HG02642 (cell line): ENCODE measurements at regions not wholly inside any gene's neighbourhood (a gene's known extent, or its start where the extent isn't known, plus 50 kb on each side); places are given as distances from the start of the nearest gene placed in this dataset.
"Not testable (repeated sequence)": the region's sequence is repeated elsewhere in the genome, so short reads cannot be mapped to it uniquely, and the experiment has no call there.

Source experiments
- ATAC-seq: cut with Tn5 transposase; IDR thresholded peaks from one replicate; pipeline ENCODE4 v1.9.1; 2021; ENCODE audit warnings: mild to moderate bottlenecking; ENCODE audit not compliant: unreplicated experiment, poor library complexity

DNA sequence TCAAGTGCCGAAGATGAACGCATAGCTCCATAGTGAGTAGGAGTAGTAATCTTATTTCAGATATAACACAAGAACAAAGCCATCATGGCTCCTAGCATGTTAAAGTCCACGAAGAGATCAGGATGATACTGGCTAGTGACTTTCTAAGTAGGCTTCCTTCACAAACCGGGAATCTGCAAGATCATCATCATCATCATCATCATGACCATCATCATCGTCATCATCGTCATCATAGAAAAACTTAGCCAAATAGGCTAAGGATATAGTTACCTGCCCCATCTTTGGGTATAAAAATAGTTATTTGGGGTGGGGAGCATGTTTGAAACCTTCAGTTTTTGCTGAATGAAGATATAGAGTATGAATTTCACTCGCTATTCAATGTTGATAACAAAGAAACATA lies 57.9 kb downstream of the PYDC2 start:
- ATAC-seq, result no peak

DNA sequence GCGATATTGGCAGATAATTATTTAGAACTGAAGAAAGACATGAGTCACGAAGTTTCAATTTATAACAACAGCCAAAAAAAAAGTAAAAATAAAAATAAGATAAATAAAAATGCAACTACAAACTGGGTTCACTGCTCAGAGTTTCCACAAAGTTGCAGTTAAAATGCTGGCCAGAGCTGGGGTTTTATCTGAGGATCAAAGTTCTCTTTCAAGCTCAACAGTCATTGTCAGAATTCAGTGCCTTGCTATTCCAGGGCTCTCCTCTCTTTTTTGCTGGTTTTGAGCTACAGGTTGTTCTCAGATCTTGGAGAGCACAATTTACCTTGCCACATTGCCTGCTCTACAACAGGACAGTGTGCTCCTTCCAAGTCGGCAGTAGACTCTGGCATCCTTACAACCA lies 60.1 kb downstream of the PYDC2 start:
- no peak for ATAC-seq

DNA sequence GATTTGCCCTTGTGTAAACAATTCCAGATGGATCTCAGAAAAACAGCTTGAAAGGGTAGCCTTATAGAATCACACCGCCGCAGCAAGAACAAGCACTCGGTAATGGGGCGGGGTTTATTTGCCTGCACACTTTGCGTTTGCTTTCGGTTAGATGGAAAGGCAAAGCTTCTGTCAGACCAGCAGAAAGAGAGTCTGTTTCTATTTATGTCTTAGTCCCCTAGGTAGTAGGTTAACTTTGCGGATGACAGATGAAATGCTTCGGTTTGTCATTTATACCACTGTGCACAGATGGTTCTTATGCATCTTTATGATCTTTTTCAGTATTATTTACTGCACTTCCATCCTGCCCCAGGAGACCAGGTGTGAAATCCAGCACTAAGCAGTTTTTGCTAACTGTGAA lies 62.2 kb downstream of the PYDC2 start:
- no peak for ATAC-seq

DNA sequence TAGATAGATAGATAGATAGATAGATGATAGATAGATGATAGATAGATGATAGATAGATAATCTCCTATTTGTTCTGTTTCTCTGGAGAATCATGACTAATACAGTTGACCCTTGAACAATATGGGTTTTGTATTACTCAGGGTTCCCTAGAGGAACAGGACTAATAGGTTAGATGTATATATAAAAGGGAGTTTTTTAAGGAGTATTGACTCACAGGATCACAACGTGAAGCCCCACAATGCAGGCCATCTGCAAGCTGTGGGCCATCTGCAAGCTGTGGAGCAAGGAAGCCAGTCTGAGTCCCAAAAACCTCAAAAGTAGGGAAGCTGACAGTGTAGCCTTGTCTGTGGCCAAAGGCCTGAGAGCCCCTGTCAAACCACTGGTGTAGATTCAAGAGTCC lies 67.6 kb downstream of the PYDC2 start:
- ATAC-seq, result no peak

DNA sequence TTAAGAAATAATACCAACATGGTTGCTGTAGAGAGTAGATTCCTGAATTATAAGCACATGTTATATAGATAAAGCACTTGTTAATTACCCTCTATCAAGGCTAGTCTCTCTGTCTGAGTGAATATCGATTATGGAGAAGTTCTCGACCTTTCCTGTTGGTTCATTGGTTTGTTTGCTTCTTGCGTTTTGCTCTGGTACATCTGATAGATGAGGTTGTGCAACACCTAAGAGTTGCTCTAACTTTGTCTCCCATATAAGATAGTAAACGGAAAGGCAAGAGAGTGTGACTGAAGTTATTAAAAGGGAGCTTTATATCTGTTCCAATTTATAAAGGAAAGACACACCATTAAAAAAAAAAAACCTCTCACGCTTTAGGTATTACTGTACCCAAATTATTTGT lies 69.0 kb downstream of the PYDC2 start:
- no peak for ATAC-seq

DNA sequence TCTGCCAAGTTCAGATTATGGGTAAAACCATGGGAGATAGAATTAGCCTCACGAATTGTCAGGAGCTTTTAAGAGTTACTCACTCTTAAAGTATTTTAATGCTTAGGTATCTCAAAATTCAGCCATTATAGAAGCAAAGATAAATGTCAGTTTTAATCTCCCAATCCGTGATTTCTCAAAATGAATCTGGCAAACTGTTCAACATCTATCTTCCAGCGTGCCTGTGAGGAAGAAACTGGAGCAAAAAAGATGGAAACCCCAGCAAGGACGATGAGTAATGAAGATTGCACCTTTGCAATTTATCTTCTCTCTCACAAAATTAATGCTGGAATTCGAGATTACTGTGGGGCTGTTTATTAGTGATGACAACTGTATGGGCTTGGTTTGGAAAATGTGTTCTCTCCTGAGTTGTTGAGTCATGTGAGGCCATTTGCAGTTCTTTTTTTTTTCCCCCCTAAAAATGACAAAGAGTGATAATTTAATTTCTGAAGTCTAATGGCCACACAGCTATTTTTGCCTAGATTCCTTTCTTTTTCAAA lies 70.5 kb downstream of the PYDC2 start:
- ATAC-seq, result no peak

DNA sequence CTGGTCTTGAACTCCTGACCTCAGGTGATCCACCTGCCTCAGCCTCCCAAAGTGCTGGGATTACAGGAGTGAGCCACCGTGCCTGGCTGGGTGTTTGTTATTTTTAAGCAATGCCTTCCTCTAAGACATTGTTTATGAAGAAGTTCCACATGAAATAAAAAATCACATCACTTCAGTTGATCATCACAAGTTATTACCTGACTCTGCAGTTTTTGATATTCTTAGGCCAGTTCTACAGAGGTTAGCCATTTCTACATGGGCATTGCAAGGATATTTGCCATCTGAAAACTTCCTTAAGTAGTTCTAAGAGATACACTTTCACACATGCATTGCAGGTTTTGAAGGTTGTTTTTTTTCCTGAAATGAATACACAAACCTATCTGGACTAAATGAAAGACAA lies 82.1 kb downstream of the PYDC2 start:
- no peak for ATAC-seq

DNA sequence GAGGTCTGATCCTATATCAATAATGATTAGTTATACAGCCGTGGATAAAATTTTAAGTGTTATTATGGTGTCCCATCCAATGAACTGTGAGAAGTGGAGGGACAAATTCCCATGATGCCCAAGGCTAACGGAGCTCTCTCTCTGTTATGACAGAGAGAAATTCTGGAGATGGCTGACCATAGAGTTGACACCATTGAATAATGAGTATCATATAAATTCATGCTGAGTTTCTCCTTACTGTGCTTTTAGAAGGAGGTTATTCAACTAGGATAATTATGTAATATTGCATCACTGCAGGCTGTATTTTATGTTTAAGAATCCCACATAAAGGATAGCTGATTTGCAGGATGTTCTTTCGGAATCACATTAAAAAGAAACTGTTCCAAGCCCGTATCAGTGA lies 82.9 kb downstream of the PYDC2 start:
- no peak for ATAC-seq

DNA sequence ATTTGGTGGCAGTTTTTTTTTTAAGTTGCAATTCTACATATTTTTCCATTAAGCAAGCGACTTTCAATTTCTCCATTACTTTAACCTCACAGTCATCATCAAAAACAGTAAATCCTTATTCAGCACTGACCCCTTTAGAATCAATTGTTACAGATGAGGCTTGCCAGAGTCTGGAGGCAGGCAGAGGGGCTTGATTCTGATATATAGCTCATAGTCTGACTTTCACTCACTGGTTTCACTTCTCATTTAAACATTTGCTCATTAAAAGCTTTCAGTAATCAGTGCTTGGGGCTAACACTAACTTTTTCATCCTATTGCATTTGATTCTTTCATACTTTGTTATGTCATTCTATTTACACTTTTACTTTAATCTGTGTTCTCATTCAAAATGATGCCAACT lies 88.4 kb downstream of the PYDC2 start:
- ATAC-seq, result no peak

DNA sequence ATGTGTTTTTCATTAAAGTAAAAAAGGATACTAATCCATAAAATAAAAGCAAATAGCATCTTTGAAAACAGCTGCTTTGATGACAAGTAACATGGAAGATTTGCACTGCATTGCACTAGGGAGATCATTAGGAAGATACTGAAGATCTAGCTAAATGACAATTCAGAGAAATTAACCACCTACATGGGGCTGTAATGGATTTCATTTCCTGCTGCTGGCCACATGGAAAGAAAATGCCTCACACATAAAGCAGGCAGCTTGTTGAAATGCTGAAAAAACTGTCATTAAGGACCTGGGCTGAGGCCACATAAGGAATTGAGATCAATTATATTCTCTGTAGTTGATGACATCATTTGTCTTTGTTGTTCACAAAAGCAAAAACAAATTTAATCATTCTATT lies 94.1 kb downstream of the PYDC2 start:
- no peak for ATAC-seq

DNA sequence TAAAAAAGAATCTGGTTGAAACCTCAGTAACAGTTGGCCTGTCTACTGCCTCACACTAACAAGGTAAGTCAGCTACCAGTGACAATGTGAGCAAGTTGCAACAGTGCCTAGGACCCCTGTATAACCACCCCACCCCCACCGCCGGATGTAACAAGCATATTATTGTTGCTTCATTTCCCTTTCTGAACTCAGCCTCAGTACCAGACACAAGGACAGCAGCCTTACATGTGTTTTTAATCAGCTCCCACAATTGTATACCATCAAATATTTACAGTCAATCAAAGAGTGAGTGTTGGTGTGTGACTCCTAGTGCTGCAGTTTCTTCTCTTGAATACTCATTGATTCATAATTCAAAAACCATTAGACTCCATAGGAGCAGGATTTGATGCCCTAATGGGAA lies 96.4 kb downstream of the PYDC2 start:
- ATAC-seq, result no peak

DNA sequence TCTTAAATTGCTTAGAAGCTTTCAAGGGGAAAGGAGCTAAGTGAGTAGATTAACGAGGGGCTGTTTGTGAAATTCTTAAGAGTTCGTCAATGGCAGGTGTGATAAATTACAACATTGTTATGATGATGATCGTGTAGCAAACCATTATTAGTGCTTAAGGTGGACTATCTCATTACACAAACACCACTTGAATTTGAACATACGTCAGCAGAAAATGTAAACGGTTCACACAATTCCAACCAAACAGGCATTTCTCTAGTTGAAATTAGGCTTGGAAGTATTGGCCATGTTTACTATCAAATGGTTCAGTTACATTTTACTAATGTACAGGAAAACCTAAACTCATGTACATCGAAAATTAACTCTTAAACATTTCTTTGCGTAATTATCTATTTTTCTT lies 102.8 kb downstream of the PYDC2 start:
- no peak for ATAC-seq

DNA sequence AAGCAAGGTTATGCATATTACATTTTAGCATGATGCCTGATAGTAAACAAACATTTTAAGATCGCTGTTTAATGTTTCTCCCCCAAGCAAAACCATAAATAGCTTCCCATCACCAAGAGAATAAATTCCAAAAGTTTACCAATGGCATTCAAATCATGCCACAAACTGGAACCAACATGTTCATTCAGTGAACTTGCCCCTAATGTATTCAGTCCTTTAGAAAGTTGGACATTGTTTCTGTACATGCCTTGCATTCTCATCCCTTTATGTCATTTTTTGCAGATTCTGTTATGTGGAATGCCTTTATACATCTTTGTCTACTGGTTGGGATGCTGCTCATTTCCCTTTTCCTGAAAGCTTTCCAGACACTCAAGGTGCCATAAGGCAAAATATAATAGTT lies 105.5 kb downstream of the PYDC2 start:
- no peak for ATAC-seq

DNA sequence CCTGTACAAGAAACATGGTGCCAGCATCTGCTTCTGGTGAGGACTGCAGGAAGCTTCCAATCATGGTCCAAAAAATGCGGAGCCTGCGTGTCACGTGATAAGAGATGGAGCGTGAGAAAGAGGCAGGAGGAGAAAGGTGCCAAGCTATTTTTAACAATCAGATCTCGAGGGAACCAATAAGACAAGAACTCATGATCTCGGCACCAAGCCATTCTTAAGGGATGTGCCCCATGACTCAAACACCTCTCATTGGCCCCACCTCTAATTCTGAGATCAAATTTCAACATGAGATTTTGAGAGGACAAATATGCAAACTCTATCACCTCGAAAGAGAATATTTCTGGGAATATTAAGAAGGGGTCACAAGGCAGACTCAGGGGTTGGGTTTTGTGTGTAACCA lies 107.2 kb downstream of the PYDC2 start:
- ATAC-seq, result no peak

DNA sequence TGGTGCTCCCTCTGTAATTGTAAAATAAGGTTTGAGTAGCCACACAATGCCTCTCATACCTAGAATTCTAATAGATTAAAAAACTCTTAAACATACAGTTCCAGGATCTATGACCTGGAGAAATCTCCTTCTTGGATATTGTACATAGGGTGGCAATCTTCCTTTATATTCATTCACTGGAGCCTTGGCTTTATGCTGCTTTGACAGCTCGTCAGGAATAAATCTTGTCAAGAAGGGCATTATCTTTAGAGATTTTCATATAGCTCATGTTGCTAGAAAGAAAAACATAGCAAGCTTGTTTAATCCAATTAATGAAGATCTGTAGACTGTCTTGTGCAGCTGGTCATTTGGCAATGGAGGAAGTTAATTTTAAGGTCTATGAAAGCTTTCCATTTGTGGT lies 131.1 kb downstream of the PYDC2 start:
- ATAC-seq, result no peak

DNA sequence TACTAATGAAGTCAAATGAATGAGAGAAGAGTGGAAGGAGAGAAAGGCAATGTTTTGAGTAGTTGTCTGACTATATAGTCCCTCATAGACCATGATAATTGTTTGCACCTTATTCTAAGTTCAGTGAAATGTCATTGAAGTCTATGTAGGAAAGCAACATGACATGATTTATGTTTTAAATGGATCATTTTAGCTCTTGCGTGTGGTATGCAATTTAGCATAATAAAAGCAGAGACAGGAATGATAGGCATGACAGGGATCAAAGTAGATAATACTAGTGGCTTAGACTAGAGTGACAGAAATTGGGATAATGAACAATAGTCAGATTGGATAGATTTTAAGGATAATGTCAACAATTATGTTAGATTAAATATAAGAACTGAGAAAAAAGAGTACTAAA lies 132.5 kb downstream of the PYDC2 start:
- ATAC-seq, result no peak

DNA sequence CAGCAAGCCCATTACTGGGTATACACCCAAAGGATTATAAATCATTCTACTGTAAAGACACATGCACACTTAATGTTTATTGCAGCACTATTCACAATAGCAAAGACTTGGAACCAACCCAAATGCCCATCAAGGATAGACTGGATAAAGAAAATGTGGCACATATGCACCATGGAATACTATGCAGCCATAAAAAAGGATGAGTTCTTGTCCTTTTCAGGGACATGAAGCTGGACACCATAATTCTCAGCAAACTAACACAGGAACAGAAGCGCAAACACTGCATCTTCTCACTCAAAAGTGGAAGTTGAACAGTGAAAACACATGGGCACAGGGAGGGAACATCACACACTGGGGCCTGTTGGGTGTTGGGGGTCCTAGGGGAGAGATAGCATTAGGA lies 154.5 kb downstream of the PYDC2 start:
- not testable (repeated sequence) for ATAC-seq

DNA sequence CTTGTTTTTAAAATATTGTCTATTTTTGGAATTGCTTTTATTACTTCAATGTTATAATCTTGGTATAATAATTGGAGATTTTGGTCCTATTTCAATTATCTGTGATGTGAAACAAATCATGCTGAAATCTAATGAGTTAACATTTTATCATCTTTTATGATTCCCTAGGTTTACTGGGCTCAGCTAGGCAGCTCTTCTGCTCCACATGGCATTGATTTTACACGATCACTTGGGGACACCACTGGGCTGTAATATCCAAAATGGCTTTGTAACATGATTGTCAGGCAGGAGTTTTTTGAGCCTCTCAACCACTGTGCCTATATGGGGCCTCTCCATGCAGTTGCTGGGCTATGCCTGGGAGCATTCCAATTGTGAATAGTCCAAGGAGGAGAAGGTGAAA lies 163.3 kb downstream of the PYDC2 start:
- ATAC-seq, result no peak

DNA sequence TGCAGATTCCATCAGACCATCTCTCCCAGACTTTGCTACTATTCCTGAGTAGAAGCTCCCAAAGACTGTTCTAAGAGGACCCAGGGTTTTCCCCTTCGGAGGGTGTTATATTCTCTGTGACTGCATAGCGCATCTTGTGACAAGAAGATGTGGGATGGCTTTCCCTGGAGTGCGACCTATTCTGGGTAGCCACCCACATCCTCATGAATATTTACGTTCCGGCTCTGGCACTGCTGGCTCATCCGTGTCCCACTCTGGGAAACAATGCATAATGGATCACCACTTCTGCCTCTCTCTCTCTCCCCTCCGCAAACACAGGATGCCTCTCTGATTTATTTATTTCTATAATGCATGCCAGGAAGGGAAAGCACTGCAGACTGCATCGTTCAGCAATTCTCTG lies 166.1 kb downstream of the PYDC2 start:
- ATAC-seq, result no peak

DNA sequence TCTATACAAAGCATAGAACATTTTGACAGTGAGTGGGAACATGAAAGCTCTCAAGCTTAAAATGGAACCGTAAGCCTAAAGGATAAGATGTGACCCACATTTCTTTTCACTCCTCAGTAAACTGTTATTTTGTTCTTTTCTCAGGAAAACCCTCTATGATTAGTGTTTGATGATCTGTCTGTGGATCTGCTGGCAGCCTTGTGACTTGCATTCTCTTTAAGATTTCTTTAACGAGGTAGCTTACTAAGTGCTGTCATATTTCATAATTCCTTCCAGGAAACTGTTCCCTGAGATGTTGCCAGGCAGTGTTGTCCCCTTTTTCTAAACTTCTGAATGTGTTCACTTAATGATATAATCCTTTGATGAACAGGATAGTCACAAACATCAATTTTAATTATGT lies 167.6 kb downstream of the PYDC2 start:
- ATAC-seq, result no peak

DNA sequence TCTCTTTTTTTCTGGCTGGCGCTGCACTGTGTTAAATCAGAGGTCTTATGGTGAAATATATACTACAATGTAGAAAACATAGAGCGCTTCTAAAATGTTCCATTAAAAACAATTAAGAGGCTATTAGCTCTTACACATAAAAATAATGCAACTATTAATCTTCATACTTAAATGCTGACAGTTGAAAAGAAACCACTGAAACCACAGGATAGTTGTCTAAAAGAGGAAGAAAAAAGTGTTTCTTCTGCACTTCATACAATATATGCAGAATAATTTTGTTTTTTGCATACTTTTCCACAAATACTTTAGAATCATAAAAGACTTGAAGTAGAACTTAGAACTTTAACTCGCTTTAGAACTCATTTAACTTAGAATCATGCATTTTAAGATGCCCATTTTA lies 170.5 kb downstream of the PYDC2 start:
- no peak for ATAC-seq

DNA sequence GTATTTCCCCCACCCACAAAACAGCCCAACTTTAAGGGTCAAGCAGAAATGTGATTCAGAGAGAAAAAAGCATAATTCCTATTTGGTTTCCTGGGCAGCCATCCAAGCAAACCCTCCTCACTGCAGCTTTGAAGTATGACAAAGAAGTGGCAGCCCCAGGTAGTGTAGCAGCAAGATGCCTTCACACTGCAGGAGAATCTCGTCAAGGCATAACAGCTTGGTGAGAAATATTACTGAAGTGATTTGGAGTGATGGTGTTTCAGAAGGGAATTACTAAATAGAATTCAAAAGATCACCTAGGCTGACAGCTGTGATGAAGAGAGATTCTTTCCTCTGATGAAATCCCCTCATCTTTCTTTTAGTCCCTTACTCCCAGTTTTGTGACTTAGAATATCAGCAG lies 173.9 kb downstream of the PYDC2 start:
- ATAC-seq, result no peak

DNA sequence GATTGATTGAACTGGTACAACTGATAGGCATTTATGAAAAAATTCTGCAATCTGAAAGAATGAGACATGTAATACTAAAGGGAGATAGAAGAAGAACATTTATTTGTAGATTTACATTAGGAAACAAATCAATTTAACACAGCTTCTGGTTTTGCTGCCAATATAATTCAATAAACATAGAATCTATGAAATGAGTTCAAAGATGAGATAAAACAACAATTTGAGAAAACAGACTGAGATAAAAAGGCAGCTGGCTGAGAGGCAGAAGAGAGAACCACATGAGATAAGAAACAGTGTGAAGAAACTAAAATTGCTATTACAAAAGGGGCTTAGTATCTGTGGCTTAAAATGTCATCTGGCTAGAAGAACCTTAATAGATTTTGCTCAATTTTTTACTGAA lies 176.6 kb downstream of the PYDC2 start:
- no peak for ATAC-seq
